ENCODE measurements at regions not wholly inside any gene's neighbourhood (a gene's known extent, or its start where the extent isn't known, plus 50 kb on each side); places are given as distances from the start of the nearest gene placed in this dataset.

DNA sequence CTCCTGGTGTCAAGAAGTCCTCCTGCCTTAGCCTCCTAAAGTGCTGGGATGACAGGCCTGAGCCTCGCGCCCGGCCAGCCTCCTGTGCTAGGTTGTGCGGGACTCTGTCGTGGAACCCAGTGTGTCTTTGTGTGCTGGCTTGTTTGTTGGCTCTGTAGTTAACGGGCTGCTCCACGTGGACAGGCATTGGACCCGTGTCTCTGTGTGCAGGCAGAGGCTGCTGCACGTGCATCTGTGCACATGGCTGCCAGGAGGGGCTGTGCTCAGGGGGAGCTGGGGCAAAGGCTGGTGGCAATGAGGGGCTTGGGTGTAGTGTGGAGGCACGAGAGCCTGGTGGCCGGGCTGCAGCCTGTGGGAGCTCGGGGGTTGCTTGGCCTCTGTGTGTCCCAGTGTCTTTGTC is 121.3 kb upstream of the ALDH3B2 start:
- no peak for TF ChIP-seq GATA2 (IDR thresholded peaks at IDR 0.05; ENCODE audit: low read depth, low read length)
- TF ChIP-seq GATA3 (IDR thresholded peaks at IDR 0.05; ENCODE audit: low read depth, low read length) = no peak

Data from SH-SY5Y (cell line).